Adipocyte (in vitro differentiated cells): ENCODE measurements at regions not wholly inside any gene's neighbourhood (a gene's known extent, or its start where the extent isn't known, plus 50 kb on each side); places are given as distances from the start of the nearest gene placed in this dataset.

ENCODE experiments used
- DNase-seq: peaks from one replicate; pipeline ENCODE4 v3.0.0-alpha.2; 2015; ENCODE audit warnings: low read depth
- H3K27me3 ChIP-seq: replicated peaks from 2 replicates; pipeline ENCODE4 v1.7.0; 2013; ENCODE audit warnings: mild to moderate bottlenecking, low read length, moderate library complexity; ENCODE audit not compliant: control insufficient read depth, insufficient read depth
- H3K36me3 ChIP-seq: 2 replicates; pipeline ENCODE4 v1.7.0; 2013; ENCODE audit warnings: low read length, mild to moderate bottlenecking, moderate library complexity; ENCODE audit not compliant: control insufficient read depth, insufficient read depth, severe bottlenecking
- H3K4me1 ChIP-seq: 2 replicates; pipeline ENCODE4 v1.7.0; 2013; ENCODE audit warnings: mild to moderate bottlenecking, low read length, moderate library complexity; ENCODE audit not compliant: control insufficient read depth, insufficient read depth
- H3K4me3 ChIP-seq: 2 replicates; pipeline ENCODE4 v1.7.0; 2013; ENCODE audit warnings: mild to moderate bottlenecking, low read length, moderate library complexity
- H3K9ac ChIP-seq: 2 replicates; pipeline ENCODE4 v1.7.0; 2013; ENCODE audit warnings: mild to moderate bottlenecking, low read length, moderate library complexity
- H3K9me3 ChIP-seq: 2 replicates; pipeline ENCODE4 v1.7.0; 2013; ENCODE audit warnings: mild to moderate bottlenecking, low read length, moderate library complexity; ENCODE audit not compliant: control insufficient read depth

GRCh38 chr4:177008836-177009501 is 216.2 kb upstream of the VEGFC start:
- Histone ChIP-seq H3K27me3 (no peaks in the 10 kb centered on the region), H3K9me3 (peaks cover 16% of the 10 kb centered on the region), H3K9ac (peak overlapping the region; percentile 51), H3K36me3 (no peaks in the 10 kb centered on the region), H3K4me1 (peaks cover 38% of the 10 kb centered on the region), H3K4me3 (peak overlapping the region; percentile 47)
- no peak for DNase-seq

DNA sequence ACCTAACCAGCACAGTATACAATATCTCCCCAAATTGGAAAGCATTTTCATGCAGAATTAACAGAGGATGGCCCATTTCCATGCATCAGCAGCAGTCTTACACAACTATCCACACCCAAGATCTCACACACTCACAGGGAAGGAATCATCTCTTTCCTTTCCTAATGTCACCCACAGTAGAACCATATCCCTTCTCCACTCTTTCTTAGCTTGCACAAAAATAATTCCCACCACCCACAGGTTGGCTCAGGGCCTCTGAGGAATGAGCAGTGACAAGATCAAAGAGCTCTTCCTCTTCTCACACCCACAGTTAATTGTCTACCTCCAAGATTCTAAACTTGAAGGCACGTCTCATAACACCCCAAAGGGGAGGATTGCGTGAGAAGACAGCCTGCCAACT is 217.7 kb upstream of the VEGFC start:
- no peak for DNase-seq

GRCh38 chr4:177012918-177013545 is 220.3 kb upstream of the VEGFC start:
- Histone ChIP-seq H3K9ac (no peak overlapping the region), H3K27me3 (no peaks in the 10 kb centered on the region), H3K36me3 (no peaks in the 10 kb centered on the region), H3K4me1 (peaks cover 41% of the 10 kb centered on the region), H3K4me3 (no peak overlapping the region), H3K9me3 (peaks cover 16% of the 10 kb centered on the region)
- DNase-seq: no peak

More for the DNA sequence above, 217.7 kb upstream of the VEGFC start:
- peaks cover 16% of the 10 kb centered on the region for H3K9me3 ChIP-seq
- no peaks in the 10 kb centered on the region for H3K36me3 ChIP-seq
- H3K4me1 ChIP-seq: peaks cover 38% of the 10 kb centered on the region
- H3K9ac ChIP-seq: no peak overlapping the region
- H3K27me3 ChIP-seq: no peaks in the 10 kb centered on the region
- no peak overlapping the region for H3K4me3 ChIP-seq

- DNase-seq: peak; percentile 47
- Histone ChIP-seq H3K9ac (peak overlapping the region; percentile 40), H3K9me3 (peaks cover 16% of the 10 kb centered on the region), H3K27me3 (no peaks in the 10 kb centered on the region), H3K4me3 (no peak overlapping the region), H3K4me1 (peaks cover 15% of the 10 kb centered on the region), H3K36me3 (no peaks in the 10 kb centered on the region)
Measured at GRCh38 chr4:177016541-177017141, 223.9 kb upstream of the VEGFC start.

- H3K4me1 ChIP-seq: no peaks in the 10 kb centered on the region
- DNase-seq: no peak
- no peaks in the 10 kb centered on the region for H3K36me3 ChIP-seq
- H3K27me3 ChIP-seq: no peaks in the 10 kb centered on the region
- H3K9me3 ChIP-seq: no peaks in the 10 kb centered on the region
- no peak overlapping the region for H3K9ac ChIP-seq
- H3K4me3 ChIP-seq: no peak overlapping the region
Measured at GRCh38 chr4:177023951-177024350, 231.2 kb upstream of the VEGFC start.

DNA sequence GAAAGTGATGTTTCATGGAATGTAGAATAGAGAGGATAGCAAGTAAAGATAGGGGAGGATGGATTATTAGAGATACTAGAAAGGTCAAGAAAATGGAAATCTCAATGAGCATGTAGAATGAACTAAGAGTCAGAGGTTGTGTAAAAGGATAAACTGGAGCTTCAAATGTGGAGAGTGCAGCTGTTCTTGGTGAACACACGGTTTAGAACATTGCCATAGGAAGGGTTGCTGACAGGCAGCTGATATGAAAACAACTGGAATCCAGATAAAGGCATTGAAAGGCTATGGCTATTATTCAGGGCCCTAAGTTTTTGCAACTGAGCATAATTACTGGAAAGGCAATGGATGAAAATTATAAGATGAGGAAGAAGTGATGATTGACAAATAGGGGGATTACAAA is 239.6 kb upstream of the VEGFC start:
- Histone ChIP-seq H3K9ac (no peak overlapping the region), H3K4me1 (peaks cover 3% of the 10 kb centered on the region), H3K27me3 (no peaks in the 10 kb centered on the region), H3K9me3 (no peaks in the 10 kb centered on the region), H3K4me3 (no peak overlapping the region), H3K36me3 (no peaks in the 10 kb centered on the region)
- no peak for DNase-seq

- no peak overlapping the region for H3K9ac ChIP-seq
- no peaks in the 10 kb centered on the region for H3K27me3 ChIP-seq
- H3K9me3 ChIP-seq: no peaks in the 10 kb centered on the region
- no peak overlapping the region for H3K4me3 ChIP-seq
- DNase-seq: no peak
- H3K36me3 ChIP-seq: no peaks in the 10 kb centered on the region
- H3K4me1 ChIP-seq: peaks cover 3% of the 10 kb centered on the region
Measured at GRCh38 chr4:177033135-177033534, 240.4 kb upstream of the VEGFC start.

DNA sequence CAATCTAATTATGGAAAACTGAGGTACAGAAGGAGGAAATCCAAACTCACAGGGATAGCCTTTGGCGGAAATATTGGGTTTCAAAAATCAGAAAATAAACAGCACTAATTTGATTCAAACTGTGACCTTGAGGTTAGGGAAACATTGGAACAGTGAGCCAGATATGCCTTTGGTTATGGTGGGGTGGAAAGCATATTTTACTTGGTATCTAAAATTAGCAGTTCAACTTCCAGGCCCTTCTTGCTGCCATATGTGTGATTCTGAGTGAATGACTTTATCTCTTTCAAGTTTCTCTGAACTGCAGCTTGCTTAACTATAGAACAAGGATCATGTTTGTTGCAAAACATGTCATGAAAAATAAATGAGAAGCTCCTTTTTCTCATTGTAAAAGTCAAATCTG is 240.9 kb upstream of the VEGFC start:
- no peaks in the 10 kb centered on the region for H3K36me3 ChIP-seq
- no peak for DNase-seq
- no peaks in the 10 kb centered on the region for H3K9me3 ChIP-seq
- H3K9ac ChIP-seq: no peak overlapping the region
- H3K4me1 ChIP-seq: peaks cover 6% of the 10 kb centered on the region
- H3K27me3 ChIP-seq: no peaks in the 10 kb centered on the region
- H3K4me3 ChIP-seq: no peak overlapping the region

GRCh38 chr4:177041356-177041755 is 248.6 kb upstream of the VEGFC start:
- no peak for DNase-seq
- H3K27me3 ChIP-seq: no peaks in the 10 kb centered on the region
- H3K4me3 ChIP-seq: no peak overlapping the region
- H3K4me1 ChIP-seq: peaks cover 8% of the 10 kb centered on the region
- no peak overlapping the region for H3K9ac ChIP-seq
- no peaks in the 10 kb centered on the region for H3K36me3 ChIP-seq
- no peaks in the 10 kb centered on the region for H3K9me3 ChIP-seq

DNA sequence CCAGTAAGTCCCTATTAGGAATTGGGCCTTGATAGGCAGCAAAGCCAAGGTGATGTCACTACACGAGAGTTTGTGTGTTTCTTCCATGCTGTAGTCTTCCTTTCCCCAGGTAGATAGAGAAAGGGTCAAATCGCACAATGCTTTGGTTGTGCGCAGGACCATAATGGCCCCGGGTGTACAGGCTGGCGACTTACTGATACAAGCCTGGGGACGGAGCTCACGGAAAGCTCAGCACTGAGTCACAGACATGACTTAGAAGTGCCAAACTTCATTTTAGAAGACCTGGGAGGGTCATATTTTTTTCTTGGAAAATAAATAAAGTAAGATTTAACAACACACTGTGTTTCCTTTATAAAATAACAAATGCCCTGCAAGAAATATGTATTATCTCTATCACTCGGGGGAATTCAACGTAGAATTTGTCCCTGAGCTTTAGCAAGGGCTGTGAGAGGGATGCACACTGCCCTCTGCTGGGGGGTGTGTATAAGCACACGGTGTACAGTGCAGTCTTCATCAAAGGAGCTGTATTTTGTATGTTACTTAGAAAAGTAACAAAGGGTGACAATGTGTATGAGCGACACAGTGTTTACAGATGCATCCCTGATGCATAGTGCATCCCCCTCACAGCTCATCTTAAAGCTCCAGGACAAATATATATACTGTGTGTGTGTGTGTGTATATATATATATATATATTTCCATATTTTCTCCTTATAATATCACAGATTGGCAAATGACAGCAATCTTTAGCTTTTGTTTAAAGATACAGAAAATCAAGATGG is 254.5 kb upstream of the VEGFC start:
- Histone ChIP-seq H3K36me3 (no peaks in the 10 kb centered on the region), H3K9ac (no peak overlapping the region), H3K4me3 (peak overlapping the region; percentile 36), H3K9me3 (no peaks in the 10 kb centered on the region), H3K4me1 (peaks cover 4% of the 10 kb centered on the region), H3K27me3 (no peaks in the 10 kb centered on the region)
- DNase-seq: peak; percentile 90

DNA sequence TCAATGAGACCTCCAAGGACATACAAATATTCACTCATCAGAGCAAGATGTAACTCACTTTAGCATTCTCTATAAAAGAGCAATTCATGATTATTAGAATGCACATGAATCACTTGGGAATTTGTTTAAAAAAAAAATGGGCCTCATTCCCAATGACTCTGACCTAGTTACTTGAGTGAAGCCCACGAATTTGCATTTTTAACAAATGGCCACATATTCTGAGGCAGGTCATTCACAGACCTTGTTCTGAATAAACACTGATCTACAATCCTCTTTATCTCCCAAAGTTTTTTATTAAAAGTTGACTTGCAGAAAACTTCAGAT is 255.1 kb upstream of the VEGFC start:
- no peak overlapping the region for H3K4me3 ChIP-seq
- no peaks in the 10 kb centered on the region for H3K9me3 ChIP-seq
- H3K27me3 ChIP-seq: no peaks in the 10 kb centered on the region
- H3K4me1 ChIP-seq: peaks cover 4% of the 10 kb centered on the region
- no peak overlapping the region for H3K9ac ChIP-seq
- H3K36me3 ChIP-seq: no peaks in the 10 kb centered on the region
- no peak for DNase-seq
